ENCODE measurements at regions not wholly inside any gene's neighbourhood (a gene's known extent, or its start where the extent isn't known, plus 50 kb on each side); places are given as distances from the start of the nearest gene placed in this dataset.

- TF ChIP-seq, protein P1, sequence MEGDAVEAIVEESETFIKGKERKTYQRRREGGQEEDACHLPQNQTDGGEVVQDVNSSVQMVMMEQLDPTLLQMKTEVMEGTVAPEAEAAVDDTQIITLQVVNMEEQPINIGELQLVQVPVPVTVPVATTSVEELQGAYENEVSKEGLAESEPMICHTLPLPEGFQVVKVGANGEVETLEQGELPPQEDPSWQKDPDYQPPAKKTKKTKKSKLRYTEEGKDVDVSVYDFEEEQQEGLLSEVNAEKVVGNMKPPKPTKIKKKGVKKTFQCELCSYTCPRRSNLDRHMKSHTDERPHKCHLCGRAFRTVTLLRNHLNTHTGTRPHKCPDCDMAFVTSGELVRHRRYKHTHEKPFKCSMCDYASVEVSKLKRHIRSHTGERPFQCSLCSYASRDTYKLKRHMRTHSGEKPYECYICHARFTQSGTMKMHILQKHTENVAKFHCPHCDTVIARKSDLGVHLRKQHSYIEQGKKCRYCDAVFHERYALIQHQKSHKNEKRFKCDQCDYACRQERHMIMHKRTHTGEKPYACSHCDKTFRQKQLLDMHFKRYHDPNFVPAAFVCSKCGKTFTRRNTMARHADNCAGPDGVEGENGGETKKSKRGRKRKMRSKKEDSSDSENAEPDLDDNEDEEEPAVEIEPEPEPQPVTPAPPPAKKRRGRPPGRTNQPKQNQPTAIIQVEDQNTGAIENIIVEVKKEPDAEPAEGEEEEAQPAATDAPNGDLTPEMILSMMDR (IDR thresholded peaks at IDR 0.05; ENCODE audit: low read depth, low read length, poor library complexity, severe bottlenecking) = no peak
- TF ChIP-seq EZH2phosphoT487 (IDR thresholded peaks at IDR 0.05; ENCODE audit: borderline replicate concordance, low read length) = no peak
These were observed 356.7 kb upstream of the MYT1L start for GRCh38 chr2:2687745-2688144.

All from DOHH2 (cell line).